H1 (cell line): ENCODE measurements at regions not wholly inside any gene's neighbourhood (a gene's known extent, or its start where the extent isn't known, plus 50 kb on each side); places are given as distances from the start of the nearest gene placed in this dataset.
A peak's percentile ranks its signal among the peaks of the same experiment; 100 is the strongest.

Experiments
- CTCF ChIA-PET: fragments of 300-600 bp; sonication (Branson Sonifier 250); formaldehyde crosslinking; loops from one replicate; lab custom pipeline; 2021; ENCODE audit not compliant: partially characterized antibody; lab: Charles Lee
- POLR2A ChIA-PET: fragments of 300-600 bp; sonication (Branson Sonifier 250); formaldehyde crosslinking; loops from one replicate; lab custom pipeline; 2021; ENCODE audit warnings: inconsistent platforms; ENCODE audit not compliant: partially characterized antibody; lab: Charles Lee
- DNase-seq, 2 experiments: peaks; one replicate each; pipeline versions ENCODE4 v3.0.0 to v3.0.0-alpha.2; 2010 to 2022; ENCODE audit warnings: low spot score in 2 of 2, low read depth in 1 of 2, mixed read lengths in 1 of 2
- FAIRE-seq: peaks from 2 replicates; lab custom pipeline; 2011; peaks lifted over from hg19 to GRCh38; lab: Jason Lieb, UNC
- H2AFZ ChIP-seq: 2 replicates; pipeline ENCODE4 v1.8.1; 2012; ENCODE audit warnings: low read length, inconsistent platforms
- H2AK5ac ChIP-seq: 2 replicates; pipeline ENCODE4 v1.6.1; 2013; ENCODE audit warnings: low read depth, low read length
- H2BK120ac ChIP-seq: replicated peaks from 2 replicates; pipeline ENCODE3; 2013; ENCODE audit warnings: low read depth, low read length, inconsistent platforms
- H2BK12ac ChIP-seq: 2 replicates; pipeline ENCODE4 v1.6.1; 2013; ENCODE audit warnings: low read depth, low read length
- H2BK15ac ChIP-seq: 2 replicates; pipeline ENCODE4 v1.6.1; 2013; ENCODE audit warnings: low read length
- H2BK20ac ChIP-seq: 2 replicates; pipeline ENCODE4 v1.6.1; 2013; ENCODE audit warnings: low read length
- H2BK5ac ChIP-seq: 2 replicates; pipeline ENCODE4 v1.6.1; 2013; ENCODE audit warnings: low read depth, low read length
- H3K14ac ChIP-seq: 2 replicates; pipeline ENCODE4 v1.6.1; 2013; ENCODE audit warnings: inconsistent platforms; ENCODE audit not compliant: insufficient read length
- H3K18ac ChIP-seq: 2 replicates; pipeline ENCODE4 v1.6.1; 2013; ENCODE audit warnings: low read length; ENCODE audit errors: extremely low read depth
- H3K23ac ChIP-seq: 2 replicates; pipeline ENCODE4 v1.6.1; 2013; ENCODE audit warnings: inconsistent platforms; ENCODE audit not compliant: insufficient read length
- H3K23me2 ChIP-seq: 2 replicates; pipeline ENCODE4 v1.6.1; 2013; ENCODE audit warnings: low read depth, low read length
- H3K27ac ChIP-seq: 2 replicates; pipeline ENCODE4 v1.6.1; 2011; ENCODE audit warnings: low read depth, low read length, inconsistent platforms
- H3K27me3 ChIP-seq, 4 experiments: replicated peaks in 1 of 4; 1 replicate in 1 of 4; 2 replicates in 3 of 4; pipeline versions ENCODE4 v1.6.1 to v1.8.1; 2011 to 2013; ENCODE audit warnings: low read length in 3 of 4, mild to moderate bottlenecking in 3 of 4, inconsistent platforms in 2 of 4, mixed read lengths in 2 of 4, moderate library complexity in 1 of 4; ENCODE audit not compliant: control insufficient read depth in 3 of 4, insufficient read depth in 3 of 4; ENCODE audit errors: extremely low read depth in 1 of 4
- H3K36me3 ChIP-seq, 4 experiments: 2 replicates each; pipeline versions ENCODE4 v1.6.1 to v1.8.1; 2011 to 2013; ENCODE audit warnings: mild to moderate bottlenecking in 4 of 4, low read length in 3 of 4, moderate library complexity in 2 of 4, control low read depth in 1 of 4, inconsistent platforms in 1 of 4; ENCODE audit not compliant: insufficient read depth in 4 of 4, control insufficient read depth in 2 of 4
- H3K4ac ChIP-seq: replicated peaks from 2 replicates; pipeline ENCODE3; 2013; ENCODE audit warnings: low read length, low read depth, mixed read lengths, inconsistent platforms; ENCODE audit not compliant: insufficient read length
- H3K4me1 ChIP-seq, 4 experiments: replicated peaks in 1 of 4; 1 replicate in 1 of 4; 2 replicates in 3 of 4; pipeline versions ENCODE4 v1.6.1 to v1.8.1; 2011 to 2013; ENCODE audit warnings: low read length in 3 of 4, inconsistent platforms in 2 of 4, mixed read lengths in 1 of 4; ENCODE audit not compliant: insufficient read depth in 4 of 4, control insufficient read depth in 3 of 4
- H3K4me2 ChIP-seq, 2 experiments: 2 replicates each; pipeline versions ENCODE4 v1.6.1 to v1.8.1; 2011 to 2013; ENCODE audit warnings: low read depth in 2 of 2, low read length in 2 of 2, control low read depth in 1 of 2, inconsistent platforms in 1 of 2, mild to moderate bottlenecking in 1 of 2; ENCODE audit not compliant: insufficient read depth in 1 of 2
- H3K4me3 ChIP-seq, 4 experiments: fragments of 200-600, 300-600 bp in 1 of 4; sonication (generic), shearing (Covaris generic), sonication (Bioruptor Twin) in 1 of 4; 2 replicates each; pipeline versions ENCODE4 v1.5.1 to v1.8.1; 2011 to 2016; ENCODE audit warnings: low read length in 4 of 4, low read depth in 3 of 4, control low read depth in 2 of 4, inconsistent platforms in 2 of 4, mild to moderate bottlenecking in 2 of 4, mixed read lengths in 1 of 4, moderate library complexity in 1 of 4; ENCODE audit not compliant: insufficient read depth in 2 of 4; ENCODE audit errors: extremely low read depth in 1 of 4
- H3K56ac ChIP-seq: replicated peaks from 2 replicates; pipeline ENCODE3; 2013; ENCODE audit warnings: low read depth, mild to moderate bottlenecking, mixed read lengths, low read length, inconsistent platforms; ENCODE audit not compliant: insufficient read length
- H3K79me1 ChIP-seq: 2 replicates; pipeline ENCODE4 v1.6.1; 2013; ENCODE audit warnings: low read depth, low read length, control low read depth
- H3K79me2 ChIP-seq, 2 experiments: 2 replicates each; pipeline versions ENCODE4 v1.6.1 to v1.8.1; 2012 to 2013; ENCODE audit warnings: low read length in 2 of 2, mild to moderate bottlenecking in 2 of 2, inconsistent platforms in 1 of 2; ENCODE audit not compliant: insufficient read depth in 2 of 2, control insufficient read depth in 1 of 2
- H3K9ac ChIP-seq, 4 experiments: replicated peaks in 1 of 4; 1 replicate in 1 of 4; 2 replicates in 3 of 4; pipeline versions ENCODE4 v1.6.1 to v1.8.1; 2011 to 2013; ENCODE audit warnings: low read depth in 3 of 4, low read length in 3 of 4, control low read depth in 2 of 4, mild to moderate bottlenecking in 2 of 4, moderate library complexity in 2 of 4, inconsistent platforms in 1 of 4; ENCODE audit errors: extremely low read depth in 1 of 4
- H3K9me3 ChIP-seq, 2 experiments: 2 replicates each; pipeline versions ENCODE4 v1.6.1 to v1.8.1; 2012 to 2013; ENCODE audit warnings: mild to moderate bottlenecking in 2 of 2, moderate library complexity in 2 of 2, control low read depth in 1 of 2, inconsistent platforms in 1 of 2, low read depth in 1 of 2, low read length in 1 of 2, mixed read lengths in 1 of 2; ENCODE audit not compliant: insufficient read depth in 2 of 2
- H4K20me1 ChIP-seq, 2 experiments: replicated peaks in 1 of 2; 2 replicates each; pipeline versions ENCODE3 to v1.8.1; 2011 to 2013; ENCODE audit warnings: inconsistent platforms in 2 of 2, low read length in 2 of 2, mild to moderate bottlenecking in 1 of 2; ENCODE audit not compliant: insufficient read depth in 2 of 2, control insufficient read depth in 1 of 2
- H4K5ac ChIP-seq: 2 replicates; pipeline ENCODE4 v1.6.1; 2013; ENCODE audit warnings: low read length, low read depth, mixed read lengths, inconsistent platforms; ENCODE audit not compliant: insufficient read length
- H4K8ac ChIP-seq: 2 replicates; pipeline ENCODE4 v1.8.0; 2013; ENCODE audit warnings: mild to moderate bottlenecking, moderate library complexity, low read length, inconsistent platforms; ENCODE audit not compliant: insufficient read depth; ENCODE audit errors: extremely low read depth
- H4K91ac ChIP-seq: replicated peaks from 2 replicates; pipeline ENCODE3; 2013; ENCODE audit warnings: low read length, mixed read lengths, inconsistent platforms; ENCODE audit not compliant: insufficient read length
- CTCF ChIP-seq, 3 experiments: IDR thresholded peaks; 1 replicate in 2 of 3; 2 replicates in 1 of 3; pipeline versions ENCODE4 v1.5.1 to v1.6.1; 2011; ENCODE audit warnings: low read length in 3 of 3, mild to moderate bottlenecking in 3 of 3, inconsistent platforms in 2 of 3, low read depth in 1 of 3, moderate library complexity in 1 of 3; ENCODE audit not compliant: insufficient read depth in 1 of 3; ENCODE audit errors: control extremely low read depth in 1 of 3
- NRF1 ChIP-seq: IDR thresholded peaks from 2 replicates; pipeline ENCODE4 v1.6.1; 2011; ENCODE audit warnings: mild to moderate bottlenecking, low read depth, low read length, improper control_type of control experiment
- RAD21 ChIP-seq, 2 experiments: IDR thresholded peaks in 1 of 2; conservative IDR thresholded peaks in 1 of 2; 2 replicates each; pipeline ENCODE4 v1.6.1; 2011; ENCODE audit warnings: low read depth in 2 of 2, low read length in 2 of 2, improper control_type of control experiment in 1 of 2, inconsistent platforms in 1 of 2, mild to moderate bottlenecking in 1 of 2, moderate library complexity in 1 of 2
- ZNF274 ChIP-seq: IDR thresholded peaks from 2 replicates; pipeline ENCODE4 v1.7.0; 2012; ENCODE audit warnings: low read length, borderline replicate concordance; ENCODE audit errors: extremely low read depth
- WGBS, 2 experiments: shearing (Covaris generic) in 1 of 2; methylation state at CpG; one replicate each; pipeline versions ENCODE4 v1.1.6 to v1.1.7; 2013 to 2015; ENCODE audit warnings: low lambda C conversion rate in 2 of 2, mixed read lengths in 2 of 2, inconsistent platforms in 1 of 2, low coverage in 1 of 2, missing lambda C conversion rate in 1 of 2; ENCODE audit not compliant: insufficient replicate concordance in 2 of 2, insufficient coverage in 1 of 2, insufficient read length in 1 of 2; ENCODE audit errors: extremely low coverage in 1 of 2, missing lambda C conversion rate in 1 of 2; 5-methylcytosine and 5-hydroxymethylcytosine counted together

GRCh38 chr2:196468394-196468793 lies 171.1 kb upstream of the CCDC150 start:
- FAIRE-seq (no peak), DNase-seq (no peak)
- no peak overlapping the region for H4K91ac ChIP-seq
- H3K27me3 ChIP-seq: no peaks in the 10 kb centered on the region
- H4K8ac ChIP-seq: no peak overlapping the region
- H3K4me2 ChIP-seq: no peak overlapping the region
- POLR2A ChIA-PET: no interaction called here
- H3K18ac ChIP-seq: no peak overlapping the region
- H3K4ac ChIP-seq: no peak overlapping the region
- no peaks in the 10 kb centered on the region for H3K23me2 ChIP-seq
- no peak overlapping the region for H3K27ac ChIP-seq
- H3K56ac ChIP-seq: no peak overlapping the region
- H2AFZ ChIP-seq: no peak overlapping the region
- H3K9me3 ChIP-seq: no peaks in the 10 kb centered on the region
- H2BK5ac ChIP-seq: no peak overlapping the region
- H3K4me1 ChIP-seq: no peaks in the 10 kb centered on the region; a peak in 2 of 7 replicates
- no peak overlapping the region for H4K5ac ChIP-seq
- H3K79me1 ChIP-seq: no peaks in the 10 kb centered on the region
- no peak overlapping the region for H3K14ac ChIP-seq
- H3K23ac ChIP-seq: no peak overlapping the region
- H3K9ac ChIP-seq: no peak overlapping the region
- TF ChIP-seq ZNF274 (no peak), CTCF (IDR thresholded peaks at IDR 0.05; ENCODE audit: control extremely low read depth in 1 of 3, insufficient read depth in 1 of 3, low read depth in 1 of 3, low read length in 3 of 3) (peak in 2 of 3 experiments; percentile 45 to 52; a peak in 3 of 4 replicates), RAD21 (IDR thresholded peaks at IDR 0.05 in 1 of 2, conservative IDR thresholded peaks at IDR 0.05 in 1 of 2; ENCODE audit: low read depth in 2 of 2, low read length in 2 of 2) (peak; percentile 45 to 60), NRF1 (no peak)
- TF ChIP-seq, all 59 proteins: peak for 2
- Histone ChIP-seq H2BK15ac (no peak overlapping the region), H3K36me3 (no peaks in the 10 kb centered on the region), H3K4me3 (no peak overlapping the region), H2BK120ac (no peak overlapping the region), H2AK5ac (no peak overlapping the region), H3K79me2 (no peaks in the 10 kb centered on the region), H4K20me1 (no peaks in the 10 kb centered on the region), H2BK12ac (no peak overlapping the region), H2BK20ac (no peak overlapping the region)
- 82% methylated on average over 3 of the region's 3 CpGs; no CpG with 5 or more reads in 1 of the 2 experiments for WGBS, 2 experiments
- CTCF ChIA-PET: interaction anchor here (0.7 to 3.9 kb wide), 13 partner anchors 8 to 160 kb away, joined by 3 to 44 read pairs (median 3); no protein-coding TSS in a partner anchor
